Nephron progenitor cell (in vitro differentiated cells): ENCODE measurements at regions not wholly inside any gene's neighbourhood (a gene's known extent, or its start where the extent isn't known, plus 50 kb on each side); places are given as distances from the start of the nearest gene placed in this dataset.
"Not testable (repeated sequence)": the region's sequence is repeated elsewhere in the genome, so short reads cannot be mapped to it uniquely, and the experiment has no call there.

Experiments
- DNase-seq: peaks from one replicate; pipeline ENCODE4 v3.0.0; 2021
- H3K27ac Mint-ChIP-seq: 2 replicates; pipeline ENCODE4 v1.8.0; 2021; ENCODE audit warnings: mild to moderate bottlenecking, moderate library complexity, mixed read lengths
- H3K27me3 Mint-ChIP-seq: 2 replicates; pipeline ENCODE4 v1.8.0; 2021; ENCODE audit warnings: mild to moderate bottlenecking, low read depth, mixed read lengths; ENCODE audit not compliant: poor library complexity
- H3K36me3 Mint-ChIP-seq: 2 replicates; pipeline ENCODE4 v1.8.0; 2021; ENCODE audit warnings: low read depth, mixed read lengths
- H3K4me1 Mint-ChIP-seq: 2 replicates; pipeline ENCODE4 v1.8.0; 2021; ENCODE audit warnings: mixed read lengths
- H3K4me3 Mint-ChIP-seq: 2 replicates; pipeline ENCODE4 v1.8.0; 2021; ENCODE audit warnings: mild to moderate bottlenecking, moderate library complexity, mixed read lengths
- H3K9me3 Mint-ChIP-seq: 2 replicates; pipeline ENCODE4 v1.8.0; 2021; ENCODE audit warnings: mild to moderate bottlenecking, moderate library complexity, mixed read lengths
- CTCF ChIP-seq: fragments of 200-600 bp; sonication (generic); IDR thresholded peaks from 2 replicates; pipeline ENCODE4 v1.5.0; 2021; ENCODE audit warnings: antibody characterized with exemption

GRCh38 chr6:168186438-168186837 lies 107.4 kb upstream of the FRMD1 start:
- H3K4me3 Mint-ChIP-seq: no peak overlapping the region
- no peak for DNase-seq
- H3K27ac Mint-ChIP-seq: no peak overlapping the region
- peaks cover 9% of the 10 kb centered on the region for H3K9me3 Mint-ChIP-seq
- peaks cover 5% of the 10 kb centered on the region for H3K36me3 Mint-ChIP-seq
- peaks cover 14% of the 10 kb centered on the region for H3K27me3 Mint-ChIP-seq
- no peak for TF ChIP-seq CTCF
- peaks cover 12% of the 10 kb centered on the region for H3K4me1 Mint-ChIP-seq

- not testable (repeated sequence) for H3K27ac Mint-ChIP-seq, H3K9me3 Mint-ChIP-seq, H3K4me1 Mint-ChIP-seq, H3K4me3 Mint-ChIP-seq, DNase-seq, H3K36me3 Mint-ChIP-seq
- peaks cover 10% of the 10 kb centered on the region for H3K27me3 Mint-ChIP-seq
Measured at GRCh38 chr6:168186018-168186417, 107.0 kb upstream of the FRMD1 start.

GRCh38 chr6:168184701-168185100 lies 105.7 kb upstream of the FRMD1 start:
- Mint-ChIP-seq H3K27ac (no peak overlapping the region), H3K4me1 (peaks cover 10% of the 10 kb centered on the region), H3K27me3 (peaks cover 7% of the 10 kb centered on the region), H3K36me3 (peaks cover 5% of the 10 kb centered on the region), H3K4me3 (no peak overlapping the region), H3K9me3 (peaks cover 9% of the 10 kb centered on the region)
- no peak for TF ChIP-seq CTCF
- DNase-seq: no peak

GRCh38 chr6:168183613-168183970 lies 104.6 kb upstream of the FRMD1 start:
- DNase-seq: no peak
- Mint-ChIP-seq H3K27me3 (peaks cover 7% of the 10 kb centered on the region), H3K4me1 (peaks cover 21% of the 10 kb centered on the region), H3K27ac (no peak overlapping the region), H3K4me3 (no peak overlapping the region), H3K36me3 (peaks cover 5% of the 10 kb centered on the region), H3K9me3 (peaks cover 9% of the 10 kb centered on the region)
- no peak for TF ChIP-seq CTCF

GRCh38 chr6:168182908-168183612 lies 104.0 kb upstream of the FRMD1 start:
- peaks cover 25% of the 10 kb centered on the region for H3K4me1 Mint-ChIP-seq
- no peak for TF ChIP-seq CTCF
- no peak for DNase-seq
- H3K4me3 Mint-ChIP-seq: no peak overlapping the region
- peaks cover 5% of the 10 kb centered on the region for H3K36me3 Mint-ChIP-seq
- H3K9me3 Mint-ChIP-seq: peaks cover 9% of the 10 kb centered on the region
- H3K27me3 Mint-ChIP-seq: peaks cover 7% of the 10 kb centered on the region
- no peak overlapping the region for H3K27ac Mint-ChIP-seq

GRCh38 chr6:168182366-168182765 lies 103.4 kb upstream of the FRMD1 start:
- H3K9me3 Mint-ChIP-seq: peaks cover 9% of the 10 kb centered on the region
- H3K4me1 Mint-ChIP-seq: peaks cover 25% of the 10 kb centered on the region
- no peak for TF ChIP-seq CTCF
- no peak overlapping the region for H3K4me3 Mint-ChIP-seq
- H3K36me3 Mint-ChIP-seq: peaks cover 5% of the 10 kb centered on the region
- no peak overlapping the region for H3K27ac Mint-ChIP-seq
- DNase-seq: no peak
- peaks cover 11% of the 10 kb centered on the region for H3K27me3 Mint-ChIP-seq
